ENCODE measurements at regions not wholly inside any gene's neighbourhood (a gene's known extent, or its start where the extent isn't known, plus 50 kb on each side); places are given as distances from the start of the nearest gene placed in this dataset.

DNA sequence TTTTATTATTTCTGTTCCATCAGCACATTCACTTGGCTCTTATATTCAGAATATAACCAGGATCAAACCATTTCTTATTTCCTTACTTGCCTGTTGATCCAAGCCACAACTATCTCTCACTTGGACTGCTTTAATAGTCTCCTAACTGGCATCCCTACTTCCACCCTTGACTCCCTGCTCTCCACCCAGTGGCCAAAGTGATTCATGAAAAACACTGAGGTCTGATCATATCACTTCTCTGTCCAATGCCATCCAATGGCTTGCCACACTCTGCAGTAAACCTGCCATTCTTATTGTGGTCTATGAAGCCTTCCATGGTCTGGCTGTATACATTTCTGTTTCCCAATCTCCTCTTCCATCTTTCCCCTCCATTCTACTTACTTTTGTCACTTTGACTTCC lies 576.1 kb downstream of the PDCD6IP start:
- no peak for DNase-seq (ENCODE audit: low read depth)

DNA sequence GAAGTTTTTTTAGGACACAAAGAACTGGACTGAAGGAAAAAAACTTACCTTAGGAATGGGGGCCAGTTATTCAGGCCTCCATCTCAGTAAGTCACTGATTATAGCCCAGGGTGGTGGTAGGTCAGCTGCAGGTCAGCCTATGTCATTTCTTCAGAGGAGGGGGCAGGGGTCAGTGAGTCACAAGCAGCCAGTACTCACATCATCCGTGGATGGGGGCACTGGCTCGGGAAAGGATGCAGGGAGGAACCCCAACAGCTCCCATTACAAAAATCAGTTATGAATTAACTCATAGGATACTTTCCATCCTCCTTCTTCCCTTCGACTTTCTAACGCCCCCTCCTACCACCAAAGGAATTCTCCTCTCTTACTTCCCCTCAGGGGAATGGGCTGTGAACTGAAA lies 578.3 kb downstream of the PDCD6IP start:
- no peak for DNase-seq (ENCODE audit: low read depth)

DNA sequence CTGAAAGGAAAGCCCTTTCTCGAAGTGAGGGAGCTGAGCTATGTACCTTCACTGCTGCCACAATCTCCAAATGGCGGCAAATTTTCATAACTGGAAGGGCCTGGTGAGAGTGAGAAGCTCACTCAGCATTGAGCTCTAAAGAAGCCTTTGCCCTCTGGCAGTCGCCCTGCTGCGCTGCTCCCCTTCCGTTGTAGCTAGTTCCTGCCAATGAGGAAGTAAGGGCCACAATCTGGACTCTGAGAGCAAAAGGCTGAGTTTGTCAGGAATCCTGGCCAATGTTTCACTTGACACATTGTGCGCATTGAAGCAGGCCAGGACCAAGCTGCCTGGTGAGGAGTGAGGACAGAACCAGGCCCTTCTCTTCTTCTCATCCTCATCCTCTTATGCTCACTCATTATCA lies 579.5 kb downstream of the PDCD6IP start:
- DNase-seq (ENCODE audit: low read depth): no peak

DNA sequence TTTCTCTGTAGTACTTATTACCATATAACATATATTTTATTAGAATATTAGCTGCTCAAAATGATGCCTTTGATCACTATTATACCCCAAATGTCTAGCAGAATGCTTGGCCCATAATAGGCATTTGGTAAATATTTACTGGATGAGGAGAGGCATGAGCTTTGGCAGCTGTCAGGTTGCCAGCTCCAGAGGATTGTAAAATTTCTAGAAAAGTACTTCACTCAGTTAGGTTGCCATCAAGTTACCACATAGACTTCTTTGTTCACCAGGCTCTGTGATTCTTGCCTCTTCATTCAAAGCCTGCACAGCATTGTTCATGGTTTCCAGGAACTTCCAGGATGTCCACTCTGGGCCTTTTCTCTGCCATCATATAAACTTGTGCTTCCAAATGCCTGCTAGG lies 582.8 kb downstream of the PDCD6IP start:
- DNase-seq (ENCODE audit: low read depth): no peak

DNA sequence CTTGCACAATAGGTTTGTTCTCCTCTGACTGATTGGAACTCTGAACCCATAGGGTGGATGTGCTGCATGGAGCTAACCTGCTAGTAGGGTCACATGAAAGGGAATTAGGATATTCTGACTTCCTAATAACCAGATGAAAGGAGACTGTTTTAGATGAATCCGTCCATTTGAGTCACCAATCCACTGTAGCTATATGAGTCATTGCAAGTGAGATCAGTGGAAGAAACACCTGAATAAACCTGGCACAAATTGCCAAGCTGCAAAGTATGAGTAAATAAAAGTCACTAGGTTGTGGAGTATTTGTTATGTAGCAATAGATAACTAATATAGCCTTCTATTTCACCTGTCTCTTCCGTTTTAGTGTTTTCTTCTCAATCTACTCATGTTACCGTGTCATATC lies 584.4 kb downstream of the PDCD6IP start:
- no peak for DNase-seq (ENCODE audit: low read depth)

DNA sequence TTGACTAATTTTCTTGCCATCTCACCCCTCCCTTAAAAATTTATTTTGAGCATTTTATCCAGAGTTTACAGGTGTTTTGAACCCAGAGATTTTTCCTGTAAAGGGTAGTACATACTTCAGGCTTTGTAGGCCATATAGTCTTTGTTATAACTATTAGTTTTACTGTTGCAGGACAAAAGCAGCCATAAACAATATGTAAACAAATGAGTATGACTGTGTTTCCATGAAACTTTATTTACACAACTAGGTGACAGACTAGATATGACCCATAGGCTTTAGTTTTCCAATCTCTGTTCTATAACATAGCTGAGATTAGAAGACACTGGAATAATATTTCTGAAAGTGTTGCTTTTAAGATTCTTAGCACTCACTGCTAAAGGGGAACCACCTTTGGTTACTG lies 587.9 kb downstream of the PDCD6IP start:
- no peak for DNase-seq (ENCODE audit: low read depth)

DNA sequence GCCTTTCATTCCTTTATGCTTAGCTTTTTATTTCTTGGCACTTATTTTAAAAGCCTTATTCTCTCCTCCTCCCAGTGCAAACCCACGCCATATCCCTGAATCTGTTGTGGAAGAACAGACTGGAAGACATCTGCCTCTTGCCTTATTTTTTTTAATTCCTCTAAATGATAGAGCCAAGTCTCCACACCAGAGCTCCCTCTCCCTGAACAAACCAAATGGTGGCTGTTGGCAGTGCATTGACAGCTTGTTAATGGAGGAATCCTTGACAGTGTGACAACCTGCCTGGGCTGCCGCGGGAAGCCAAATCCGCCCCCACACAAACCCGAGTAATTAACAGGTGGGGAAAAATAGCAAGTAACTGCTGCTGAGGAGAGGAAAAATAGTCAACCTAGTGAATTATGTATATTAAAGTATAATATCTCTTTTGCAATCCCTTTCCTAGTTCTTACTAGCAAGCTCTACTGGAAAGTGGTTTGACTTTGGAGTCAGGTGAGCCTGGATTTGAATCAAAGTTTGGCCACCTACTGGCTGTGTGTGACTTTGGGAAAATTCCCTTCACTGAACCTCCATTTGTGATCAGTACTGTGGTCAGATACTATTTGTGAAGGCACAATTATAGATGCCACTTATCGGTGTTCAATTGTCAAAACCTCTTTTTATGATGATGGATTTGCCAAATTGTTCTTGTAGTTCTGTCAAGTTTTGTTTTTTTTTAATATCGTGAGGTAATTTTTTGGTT lies 589.6 kb downstream of the PDCD6IP start:
- no peak for DNase-seq (ENCODE audit: low read depth)

DNA sequence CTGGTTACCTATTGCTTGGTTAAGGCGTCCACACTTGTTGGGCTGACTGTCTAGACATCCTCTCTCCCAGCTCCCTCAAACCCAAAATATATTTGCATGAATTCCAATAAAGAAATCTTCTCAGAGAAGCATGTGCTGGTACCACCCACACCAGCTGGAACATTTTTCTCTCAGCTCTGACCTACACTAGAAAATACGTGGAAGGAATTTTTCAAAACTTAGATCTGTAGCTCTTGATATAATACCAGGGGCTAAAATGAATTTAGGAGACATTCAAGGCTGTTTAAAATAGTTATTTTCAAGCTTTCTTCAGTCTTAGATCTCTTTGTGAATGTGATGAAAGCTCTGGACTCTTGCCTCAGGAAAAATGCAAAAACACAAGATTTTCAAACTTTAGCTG lies 590.4 kb downstream of the PDCD6IP start:
- no peak for DNase-seq (ENCODE audit: low read depth)

DNA sequence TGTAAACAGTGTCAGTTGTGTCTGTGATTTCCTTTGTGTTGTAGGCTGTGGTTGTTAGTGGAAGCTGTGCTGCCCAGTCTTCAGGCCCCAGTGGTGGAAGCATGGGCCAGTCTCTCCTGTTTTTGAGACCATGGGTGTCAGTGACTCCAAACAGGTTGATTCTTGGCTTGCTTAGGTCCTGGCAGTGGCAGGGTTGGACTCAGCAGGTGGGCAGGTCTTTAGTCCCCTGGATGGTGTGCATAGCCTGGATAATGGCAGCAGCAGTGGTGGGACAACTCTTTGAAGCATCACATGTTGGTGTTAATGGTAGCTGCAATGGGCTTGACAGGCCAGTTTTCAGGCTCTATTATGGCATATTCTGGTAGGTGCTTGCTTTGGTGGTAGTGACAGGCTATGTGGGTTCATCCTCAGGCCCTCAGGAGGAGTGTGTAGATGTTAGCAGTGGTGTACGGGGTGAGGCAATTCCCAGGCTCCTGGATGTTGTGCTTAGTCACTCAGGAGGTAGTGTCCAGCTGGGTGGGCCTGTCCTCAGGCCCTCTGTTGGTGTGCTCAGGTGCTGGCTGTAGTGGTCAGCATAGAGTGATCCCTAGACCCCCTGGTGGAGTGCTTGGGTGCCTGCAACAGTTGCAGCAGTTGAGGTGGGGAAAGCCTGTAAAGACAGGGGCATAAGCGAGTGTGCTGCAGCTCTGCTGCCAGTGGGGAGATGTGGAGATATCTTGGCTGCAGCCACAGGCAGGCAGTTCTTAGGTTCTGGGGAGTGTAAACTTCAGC lies 596.7 kb downstream of the PDCD6IP start:
- DNase-seq (ENCODE audit: low read depth): no peak

DNA sequence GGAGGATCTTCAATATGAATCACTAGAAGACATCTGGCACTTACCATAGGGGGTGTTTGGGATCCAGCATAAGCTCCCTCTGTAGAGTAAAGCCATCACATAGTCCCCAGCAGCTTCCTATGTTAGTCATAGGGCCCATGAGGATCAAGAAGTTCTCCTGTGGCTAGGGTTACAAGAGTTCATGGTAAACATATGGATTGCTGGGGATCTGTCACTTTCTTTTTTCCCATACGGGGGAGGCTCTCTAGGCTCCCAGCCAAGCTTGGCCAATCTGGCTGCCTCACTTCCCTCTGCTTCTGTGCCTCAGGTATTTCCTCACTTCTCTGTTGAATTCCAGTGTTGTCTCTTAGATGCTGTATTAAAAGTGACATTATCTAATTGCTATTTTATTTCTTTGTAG lies 597.9 kb downstream of the PDCD6IP start:
- no peak for DNase-seq (ENCODE audit: low read depth)

DNA sequence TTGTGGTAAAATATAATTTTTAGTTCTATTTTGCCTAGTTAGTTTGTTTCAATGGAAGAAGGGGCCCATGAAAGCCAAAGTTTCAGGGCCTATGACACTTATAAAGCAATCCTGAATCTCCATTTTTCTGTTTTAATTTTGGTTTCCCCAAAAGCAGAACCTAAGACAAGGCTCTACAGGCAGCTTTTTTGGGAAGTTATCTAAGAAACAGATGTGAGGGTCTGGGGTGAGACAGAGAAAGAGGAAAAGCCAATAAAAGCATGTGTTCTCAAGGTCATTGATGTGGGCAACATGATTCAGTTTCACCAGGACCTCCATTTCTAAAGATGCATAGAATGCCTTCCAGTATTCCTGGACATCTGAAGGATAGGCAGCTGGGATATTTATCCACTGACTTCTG lies 598.5 kb downstream of the PDCD6IP start:
- DNase-seq (ENCODE audit: low read depth): no peak

DNA sequence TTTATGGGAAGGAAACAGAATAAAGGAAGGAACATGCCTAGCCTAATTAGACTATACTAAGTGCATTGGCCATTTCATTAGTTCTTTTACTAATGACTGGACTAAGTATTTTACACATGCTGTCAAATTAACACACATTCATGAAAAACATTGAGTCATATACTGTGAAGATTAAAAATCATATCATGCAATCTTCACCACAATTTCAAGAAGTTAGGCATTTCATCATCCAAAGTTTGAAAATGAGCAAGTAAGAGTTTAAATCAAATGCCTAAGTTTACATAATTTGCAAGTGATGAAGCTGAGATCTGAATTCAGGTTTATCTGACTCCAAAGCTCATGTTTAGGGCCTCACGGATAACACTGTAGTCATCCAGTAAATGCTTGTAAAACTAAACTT lies 601.0 kb downstream of the PDCD6IP start:
- no peak for DNase-seq (ENCODE audit: low read depth)

DNA sequence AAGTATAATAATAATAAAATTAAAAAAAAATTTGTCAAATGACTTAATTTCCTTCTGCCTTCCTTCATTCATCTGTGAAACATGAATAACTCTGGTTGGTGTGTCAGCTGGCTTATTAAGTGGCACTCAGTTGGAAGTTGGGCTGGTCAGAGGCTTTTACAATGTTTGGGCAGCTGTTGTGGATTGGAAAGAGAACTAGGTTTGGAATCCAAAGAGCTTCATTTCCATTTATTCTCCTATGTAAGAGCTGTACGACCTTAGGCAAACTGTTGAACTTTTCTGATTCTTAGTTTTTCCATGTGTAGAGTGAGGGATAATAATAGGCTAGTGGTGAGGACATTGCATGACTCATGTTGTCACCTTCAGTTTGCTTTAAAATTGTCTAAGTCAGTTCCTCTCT lies 606.7 kb downstream of the PDCD6IP start:
- no peak for DNase-seq (ENCODE audit: low read depth)

DNA sequence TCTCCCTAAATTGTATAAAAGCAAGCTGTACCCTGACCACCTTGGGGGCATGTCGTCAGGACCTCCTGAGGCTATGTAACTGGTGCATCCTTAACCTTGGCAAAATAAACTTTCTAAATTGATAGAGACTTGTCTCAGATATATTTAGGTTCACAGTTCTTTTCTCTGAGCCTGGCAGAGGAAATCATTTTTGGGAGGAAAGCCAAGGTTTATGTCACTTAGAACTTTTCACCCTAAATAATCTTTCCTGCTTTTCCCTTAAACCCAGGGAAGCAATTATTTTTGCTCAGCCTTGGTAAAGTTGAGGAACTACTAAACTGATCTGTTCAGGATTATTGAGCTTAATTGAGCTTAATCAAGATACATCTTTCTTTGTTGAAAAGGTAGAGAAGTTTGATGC lies 608.9 kb downstream of the PDCD6IP start:
- DNase-seq (ENCODE audit: low read depth): no peak

DNA sequence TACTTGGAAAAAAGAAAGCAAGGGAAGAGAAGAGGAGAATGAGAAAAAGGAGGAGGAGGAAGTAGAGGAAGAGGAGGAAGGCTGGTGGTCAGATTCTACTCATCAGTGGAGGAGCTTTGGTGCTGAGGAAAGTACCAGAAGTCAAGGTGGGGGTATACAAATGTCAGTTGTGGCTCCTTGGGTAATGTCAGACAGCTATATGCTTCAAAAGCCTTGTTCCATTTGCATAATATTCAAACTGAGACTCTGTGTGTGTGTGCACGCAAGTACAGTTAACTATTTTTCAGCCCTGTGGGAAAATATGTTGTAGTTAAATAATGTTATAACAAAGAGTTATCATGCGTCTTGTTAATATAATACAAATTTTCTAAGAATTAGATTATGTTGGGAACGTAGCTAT lies 609.7 kb downstream of the PDCD6IP start:
- DNase-seq (ENCODE audit: low read depth): no peak

DNA sequence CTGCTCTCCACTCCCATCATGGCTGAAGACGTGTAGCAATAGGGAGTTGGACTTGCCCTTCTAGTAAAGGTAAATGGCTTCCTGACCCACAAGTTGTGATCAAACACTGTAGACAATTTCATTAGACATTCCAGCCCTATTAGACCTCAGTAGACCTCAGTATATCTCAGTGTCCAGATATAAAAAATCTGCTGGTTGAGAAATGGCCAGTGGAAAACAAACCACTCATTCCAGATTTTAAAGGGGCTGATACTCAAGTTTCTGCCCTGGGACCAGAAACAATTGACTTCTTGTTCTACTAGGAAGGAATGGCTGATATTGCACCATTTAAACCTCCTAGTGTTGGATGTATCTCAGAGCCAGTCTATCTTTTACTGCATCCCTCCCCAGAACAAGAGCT lies 613.2 kb downstream of the PDCD6IP start:
- DNase-seq (ENCODE audit: low read depth): no peak

DNA sequence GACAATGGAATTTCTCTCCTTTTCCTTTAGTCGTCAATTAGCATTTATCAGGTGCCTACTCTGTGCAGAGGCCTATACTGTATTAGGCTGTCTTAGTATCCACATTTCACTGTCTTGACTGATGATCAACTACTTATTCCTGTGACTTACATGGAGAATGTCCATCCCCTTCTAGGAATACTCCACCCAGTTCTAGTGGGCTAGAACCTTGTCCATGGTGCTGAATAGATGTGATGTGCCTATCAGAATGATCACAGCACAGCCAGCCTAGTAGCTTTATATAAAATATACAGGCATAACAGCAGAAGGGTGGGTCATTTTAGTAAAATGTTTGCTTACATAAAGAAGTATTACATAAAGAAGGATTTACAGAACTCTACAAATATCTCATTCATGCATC lies 621.4 kb downstream of the PDCD6IP start:
- DNase-seq (ENCODE audit: low read depth): no peak

DNA sequence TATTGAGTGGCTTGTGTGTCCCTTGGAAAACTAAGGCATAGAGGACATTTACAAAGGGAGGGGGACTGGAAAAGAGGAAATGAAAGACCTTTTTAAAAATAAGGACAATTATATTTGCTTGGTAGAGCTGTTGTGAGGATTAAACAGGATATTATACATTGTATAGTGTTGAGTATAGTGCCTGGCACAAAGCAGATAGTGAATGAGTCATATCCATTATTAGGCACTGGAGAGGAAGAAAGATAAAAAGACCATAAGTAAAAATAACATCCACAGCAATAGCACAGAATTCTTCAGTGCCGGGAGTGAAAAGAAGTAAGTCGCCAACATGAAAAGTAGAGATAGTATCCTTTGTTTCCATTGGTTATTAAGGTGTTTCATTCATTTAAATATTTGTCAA lies 623.3 kb downstream of the PDCD6IP start:
- no peak for DNase-seq (ENCODE audit: low read depth)

DNA sequence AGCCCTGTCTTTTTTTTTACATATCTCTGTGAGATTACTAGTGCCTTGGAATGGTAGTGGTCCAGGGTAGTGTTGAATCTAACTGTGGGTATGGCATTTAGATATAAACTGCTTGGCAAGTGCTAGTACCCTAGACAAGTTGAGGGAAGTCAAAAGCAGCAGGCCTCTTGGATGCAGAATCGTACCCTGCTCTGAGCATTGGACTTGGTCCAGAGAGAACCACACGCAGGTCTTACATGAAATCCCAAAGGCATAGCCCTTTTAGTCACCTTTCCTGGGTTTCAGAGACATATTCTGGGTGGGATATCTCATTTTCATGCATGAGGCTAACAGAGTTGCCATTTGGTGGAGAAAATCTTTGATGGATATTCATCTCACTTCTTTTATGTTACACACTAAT lies 641.4 kb downstream of the PDCD6IP start:
- no peak for DNase-seq (ENCODE audit: low read depth)

DNA sequence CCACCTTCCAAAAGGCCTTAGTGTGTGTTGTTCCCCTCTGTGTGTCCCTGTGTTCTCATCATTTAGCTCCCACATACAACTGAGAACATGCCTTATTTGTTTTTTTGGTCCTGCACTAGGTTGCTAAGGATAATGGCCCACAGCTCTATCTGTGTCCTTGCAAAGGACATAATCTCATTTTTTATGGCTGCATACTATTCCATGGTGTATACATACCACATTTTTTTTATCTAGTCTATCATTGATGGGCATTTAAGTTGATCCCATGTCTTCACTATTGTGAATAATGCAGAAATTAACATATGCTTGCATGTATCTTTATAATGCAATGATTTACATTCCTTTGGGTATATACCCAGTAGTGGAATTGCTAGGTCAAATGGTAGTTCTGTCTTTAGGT lies 645.7 kb downstream of the PDCD6IP start:
- no peak for DNase-seq (ENCODE audit: low read depth)

DNA sequence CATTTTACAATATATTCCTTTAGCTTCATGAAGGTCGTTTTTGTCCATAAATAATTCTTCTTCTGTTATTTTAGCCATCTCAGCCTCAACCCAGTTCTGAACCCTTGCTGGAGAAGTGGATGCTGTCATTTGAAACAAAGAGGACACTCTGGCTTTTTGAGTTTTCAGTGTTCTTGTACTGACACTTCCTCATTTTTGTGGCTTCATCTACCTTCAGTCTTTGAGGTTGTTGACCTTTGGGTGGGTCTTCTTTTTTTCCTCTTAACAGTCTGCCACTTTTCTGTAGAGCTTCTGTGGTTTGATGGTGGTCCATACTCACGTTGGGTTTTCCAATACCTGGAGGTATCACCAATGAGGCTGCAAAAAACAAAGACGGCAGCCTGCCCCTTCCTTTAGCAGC lies 650.9 kb downstream of the PDCD6IP start:
- DNase-seq (ENCODE audit: low read depth): no peak

DNA sequence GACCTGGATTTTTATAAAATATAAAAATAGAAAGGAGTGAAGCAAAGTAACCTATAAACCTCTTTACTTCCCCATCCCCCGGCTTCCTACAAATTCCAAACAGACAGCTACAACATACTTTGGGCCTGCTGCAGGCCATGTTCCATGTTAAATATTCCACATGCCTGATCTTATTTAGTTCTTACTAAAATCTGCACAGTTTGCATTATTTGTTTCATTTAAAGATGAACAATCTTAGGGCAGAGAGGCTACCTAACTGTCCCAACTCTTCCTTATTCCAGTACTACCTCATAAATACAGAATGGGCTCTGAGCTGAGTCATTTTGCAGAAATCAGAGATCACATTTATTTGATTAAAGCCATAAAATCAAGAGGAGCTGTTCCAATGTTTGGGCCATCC lies 665.0 kb downstream of the PDCD6IP start:
- DNase-seq (ENCODE audit: low read depth): no peak

DNA sequence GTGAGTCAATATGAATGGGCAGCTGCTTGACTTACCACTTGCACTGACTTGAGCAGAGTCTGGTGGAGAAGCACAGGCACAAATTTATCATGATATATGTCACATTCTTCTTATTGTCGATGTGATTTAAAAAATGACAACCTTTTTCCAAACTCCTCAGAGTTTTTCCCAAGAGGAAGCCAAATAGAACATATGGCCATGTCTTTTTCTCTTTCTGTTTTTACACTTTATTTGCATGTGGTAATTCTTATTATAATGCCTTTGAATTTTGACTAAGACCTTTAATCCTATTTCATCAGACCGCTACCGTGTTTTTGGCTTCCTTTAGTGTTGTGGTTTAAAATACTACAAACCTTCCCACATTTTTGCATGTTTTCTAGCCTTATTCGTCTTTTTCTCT lies 666.2 kb downstream of the PDCD6IP start:
- no peak for DNase-seq (ENCODE audit: low read depth)

DNA sequence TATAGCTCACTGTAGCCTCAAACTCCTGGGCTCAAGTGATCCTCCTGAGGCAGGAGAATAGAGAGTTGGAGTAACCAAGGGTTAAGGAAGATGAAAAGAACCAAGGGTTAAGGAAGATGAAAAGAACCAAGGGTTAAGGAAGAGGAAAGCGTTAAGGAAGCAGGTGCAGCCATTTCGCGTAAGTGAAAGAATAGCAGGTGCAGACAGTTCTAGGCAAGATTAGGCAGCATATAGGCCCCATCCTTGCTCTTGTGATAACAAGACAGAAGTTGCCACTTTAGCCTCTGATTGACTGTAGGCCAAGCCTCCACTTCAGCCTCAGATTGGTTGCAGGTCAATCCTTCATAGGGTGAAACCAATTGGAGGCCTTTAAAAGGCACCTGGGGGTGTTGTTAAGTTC lies 677.4 kb downstream of the PDCD6IP start:
- no peak for DNase-seq (ENCODE audit: low read depth)

All from T follicular helper cell (primary cell).